ENCODE measurements at regions not wholly inside any gene's neighbourhood (a gene's known extent, or its start where the extent isn't known, plus 50 kb on each side); places are given as distances from the start of the nearest gene placed in this dataset.

DNA sequence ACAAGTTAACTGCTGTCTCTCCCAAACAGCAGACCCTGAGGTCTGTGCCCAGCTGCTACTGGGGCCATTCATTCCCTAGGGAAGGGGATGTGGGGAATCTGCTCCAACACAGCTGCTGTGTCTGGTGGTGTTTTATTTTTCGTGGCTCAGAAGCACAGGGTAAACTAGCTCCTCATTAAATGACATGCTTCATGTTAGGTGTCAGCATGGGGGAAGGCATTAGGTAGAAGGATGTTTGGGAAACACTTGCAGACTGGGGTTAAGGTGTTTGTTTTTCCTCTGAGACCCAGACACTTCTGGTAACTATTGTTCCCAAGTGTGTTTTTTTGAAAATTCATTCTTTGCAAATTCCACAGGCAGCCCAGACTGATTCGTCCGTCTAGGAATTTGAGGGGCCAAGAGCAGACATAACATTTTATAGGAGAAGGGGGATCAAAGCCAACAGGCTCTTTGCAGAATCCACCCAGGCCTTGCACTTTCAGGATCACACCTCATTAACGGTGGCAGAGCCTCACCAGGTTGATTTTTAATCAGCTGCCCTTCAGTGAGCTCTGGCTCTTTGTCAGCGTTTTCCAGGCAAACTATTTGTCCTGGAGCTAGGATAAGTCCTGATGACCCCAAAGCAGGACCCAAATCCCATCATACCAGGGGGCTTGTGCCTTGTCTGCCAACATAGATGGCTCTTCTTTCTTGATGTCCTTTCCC lies 65.4 kb upstream of the ITGA11 start:
- TF ChIP-seq, protein P1, sequence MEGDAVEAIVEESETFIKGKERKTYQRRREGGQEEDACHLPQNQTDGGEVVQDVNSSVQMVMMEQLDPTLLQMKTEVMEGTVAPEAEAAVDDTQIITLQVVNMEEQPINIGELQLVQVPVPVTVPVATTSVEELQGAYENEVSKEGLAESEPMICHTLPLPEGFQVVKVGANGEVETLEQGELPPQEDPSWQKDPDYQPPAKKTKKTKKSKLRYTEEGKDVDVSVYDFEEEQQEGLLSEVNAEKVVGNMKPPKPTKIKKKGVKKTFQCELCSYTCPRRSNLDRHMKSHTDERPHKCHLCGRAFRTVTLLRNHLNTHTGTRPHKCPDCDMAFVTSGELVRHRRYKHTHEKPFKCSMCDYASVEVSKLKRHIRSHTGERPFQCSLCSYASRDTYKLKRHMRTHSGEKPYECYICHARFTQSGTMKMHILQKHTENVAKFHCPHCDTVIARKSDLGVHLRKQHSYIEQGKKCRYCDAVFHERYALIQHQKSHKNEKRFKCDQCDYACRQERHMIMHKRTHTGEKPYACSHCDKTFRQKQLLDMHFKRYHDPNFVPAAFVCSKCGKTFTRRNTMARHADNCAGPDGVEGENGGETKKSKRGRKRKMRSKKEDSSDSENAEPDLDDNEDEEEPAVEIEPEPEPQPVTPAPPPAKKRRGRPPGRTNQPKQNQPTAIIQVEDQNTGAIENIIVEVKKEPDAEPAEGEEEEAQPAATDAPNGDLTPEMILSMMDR (IDR thresholded peaks at IDR 0.05) = no peak
- ChIA-PET POLR2A (no interaction called here), CTCF (interaction anchor here (0.7 to 3.1 kb wide), 2 partner anchors 54 to 177 kb away, joined by 3 to 9 read pairs; no protein-coding TSS in a partner anchor)
- Mint-ChIP-seq H3K4me3 (no peak overlapping the region), H3K27me3 (peaks cover 1% of the 10 kb centered on the region), H3K9me3 (no peaks in the 10 kb centered on the region), H3K4me1 (ENCODE audit: low read depth) (no peaks in the 10 kb centered on the region), H3K27ac (no peak overlapping the region), H3K36me3 (ENCODE audit: low read depth) (no peaks in the 10 kb centered on the region)
- no peak for ATAC-seq
- DNase-seq = no peak
- intact Hi-C loops (cut with micrococcal nuclease) = no loop called here

DNA sequence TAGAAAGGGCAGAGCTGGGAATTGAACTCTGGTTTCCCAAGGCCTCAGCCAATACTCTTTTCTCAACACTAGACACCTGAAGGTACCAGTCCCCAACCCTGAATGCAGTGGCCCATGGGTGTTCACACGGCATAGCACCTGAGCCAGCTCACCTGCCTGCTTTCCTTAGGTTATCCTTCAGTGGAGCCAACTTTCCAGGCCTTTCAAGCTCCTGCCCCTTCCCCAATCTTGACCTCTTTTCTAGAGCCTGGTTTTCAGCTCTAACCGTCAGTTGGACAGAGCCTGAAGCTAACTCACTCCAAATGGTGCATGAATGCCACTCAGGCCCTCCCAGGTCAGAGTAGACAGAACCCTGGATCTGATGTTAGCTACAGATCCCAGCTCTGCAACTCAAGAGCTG lies 66.1 kb upstream of the ITGA11 start:
- H3K9me3 Mint-ChIP-seq = no peaks in the 10 kb centered on the region
- no peak for DNase-seq
- no peak overlapping the region for H3K4me3 Mint-ChIP-seq
- TF ChIP-seq, protein P1 (IDR thresholded peaks at IDR 0.05) = no peak
- ChIA-PET POLR2A (interaction anchor here (0.6 kb wide), 1 partner anchor 580 kb away, joined by 3 read pairs; no protein-coding TSS in a partner anchor), CTCF (interaction anchor here (0.7 to 3.1 kb wide), 3 partner anchors 55 to 245 kb away, joined by 3 to 9 read pairs (median 3); no protein-coding TSS in a partner anchor)
- H3K27ac Mint-ChIP-seq = no peak overlapping the region
- H3K27me3 Mint-ChIP-seq = peaks cover 1% of the 10 kb centered on the region
- intact Hi-C loops (cut with micrococcal nuclease) = no loop called here
- H3K36me3 Mint-ChIP-seq (ENCODE audit: low read depth) = no peaks in the 10 kb centered on the region
- no peak for ATAC-seq
- no peaks in the 10 kb centered on the region for H3K4me1 Mint-ChIP-seq (ENCODE audit: low read depth)

DNA sequence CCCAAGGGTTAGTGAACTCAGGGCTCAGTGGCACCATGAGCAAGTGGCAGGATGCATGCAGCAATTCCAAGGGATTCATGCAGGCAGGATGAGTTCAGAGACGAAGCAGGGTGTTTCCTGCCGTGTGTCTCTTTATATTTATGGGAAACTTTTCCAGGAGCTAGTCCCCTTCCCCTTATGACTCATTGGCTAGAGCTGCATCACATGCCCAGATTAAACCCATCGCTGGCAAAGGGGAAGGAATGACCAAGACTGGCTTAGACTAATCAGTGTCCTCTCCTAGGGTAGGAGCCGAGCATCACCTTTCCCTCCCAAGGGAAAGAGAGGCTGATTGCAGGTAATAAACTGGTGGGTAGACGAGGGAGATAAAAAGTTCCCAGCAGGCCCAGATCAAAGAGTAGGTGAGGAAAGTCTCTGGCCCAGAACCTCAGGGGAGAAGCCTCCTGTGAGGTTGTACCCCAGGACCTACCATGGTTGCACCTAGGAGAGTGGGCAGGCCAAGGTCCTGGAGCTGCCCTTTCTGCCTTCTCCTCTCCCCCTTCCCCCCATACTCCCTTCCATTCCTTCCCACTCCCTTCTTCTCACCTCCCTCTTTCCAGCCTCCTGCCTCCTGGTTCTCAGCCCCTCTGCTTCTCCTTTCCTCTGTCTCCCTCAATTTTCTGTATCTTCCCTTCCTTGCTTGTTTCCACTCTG lies 67.8 kb upstream of the ITGA11 start:
- Mint-ChIP-seq H3K9me3 (no peaks in the 10 kb centered on the region), H3K4me3 (no peak overlapping the region), H3K36me3 (ENCODE audit: low read depth) (no peaks in the 10 kb centered on the region), H3K27me3 (peaks cover 1% of the 10 kb centered on the region), H3K27ac (no peak overlapping the region), H3K4me1 (ENCODE audit: low read depth) (peaks cover 4% of the 10 kb centered on the region)
- ChIA-PET POLR2A (no interaction called here), CTCF (no interaction called here)
- no peak for ATAC-seq
- no peak for DNase-seq
- intact Hi-C loops (cut with micrococcal nuclease) = no loop called here
- TF ChIP-seq, protein P1 (IDR thresholded peaks at IDR 0.05) = no peak

DNA sequence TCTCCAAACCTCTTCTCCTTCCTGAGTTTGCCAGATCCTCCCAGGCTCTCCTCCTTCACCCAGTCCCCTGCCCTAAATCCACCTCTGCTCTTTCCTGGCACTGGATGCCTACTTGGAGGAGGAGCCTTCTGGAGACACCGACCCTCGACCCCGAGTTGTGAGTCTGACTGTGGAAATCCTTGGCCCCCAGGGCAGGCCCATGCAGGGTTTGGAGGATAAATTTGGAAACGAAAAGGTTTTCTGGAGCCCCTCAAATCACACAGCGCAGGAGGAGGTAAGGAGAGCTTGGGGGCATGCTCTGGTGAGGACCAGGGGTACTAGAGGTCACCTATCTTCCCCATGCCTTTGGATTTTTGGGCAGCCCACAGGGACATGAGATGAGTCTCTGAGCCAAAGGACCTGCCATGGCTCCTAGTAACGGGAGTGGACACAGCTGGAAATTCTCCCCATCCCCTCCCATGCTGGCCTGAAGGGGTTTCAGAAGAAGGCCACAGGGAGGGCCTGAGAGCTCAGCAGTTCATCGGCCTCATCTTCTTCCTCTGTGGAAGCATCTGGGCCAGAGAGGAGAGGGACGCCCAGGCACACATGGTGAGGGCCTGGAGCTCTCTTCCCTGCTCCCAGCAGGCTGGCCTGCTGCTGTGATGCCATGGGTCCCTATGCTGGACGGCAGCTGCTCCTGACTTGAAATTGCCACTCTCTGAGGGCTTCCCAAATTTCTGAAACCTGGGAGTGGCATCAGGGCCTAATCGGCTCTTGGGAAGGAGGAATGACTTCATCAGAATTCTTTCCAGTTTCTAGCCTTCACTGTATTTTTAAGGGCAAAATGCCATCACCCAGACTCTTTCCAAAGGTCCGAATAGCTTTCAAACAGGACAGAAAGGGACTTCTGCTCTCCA lies 68.6 kb upstream of the ITGA11 start:
- no peaks in the 10 kb centered on the region for H3K27me3 Mint-ChIP-seq
- TF ChIP-seq, protein P1 (IDR thresholded peaks at IDR 0.05) = no peak
- ChIA-PET POLR2A (no interaction called here), CTCF (no interaction called here)
- H3K36me3 Mint-ChIP-seq (ENCODE audit: low read depth) = no peaks in the 10 kb centered on the region
- ATAC-seq (no peak), DNase-seq (no peak)
- no peak overlapping the region for H3K27ac Mint-ChIP-seq
- H3K4me3 Mint-ChIP-seq = no peak overlapping the region
- intact Hi-C loops (cut with micrococcal nuclease) = no loop called here
- H3K4me1 Mint-ChIP-seq (ENCODE audit: low read depth) = peaks cover 6% of the 10 kb centered on the region
- H3K9me3 Mint-ChIP-seq = no peaks in the 10 kb centered on the region

All from activated CD8-positive, alpha-beta T cell treated with anti-CD3 and anti-CD28 coated beads for 36 hours (primary cell).